Large intestine (tissue), 3 donors: ENCODE measurements at regions not wholly inside any gene's neighbourhood (a gene's known extent, or its start where the extent isn't known, plus 50 kb on each side); places are given as distances from the start of the nearest gene placed in this dataset.

Experiments used
- DNase-seq, 2 donors: peaks; one replicate each; pipeline versions ENCODE4 v3.0.0 to v3.0.0-alpha.2; 2013
- H3K27ac ChIP-seq: one replicate; pipeline ENCODE4 v1.5.1; 2013; ENCODE audit warnings: low read length
- H3K27me3 ChIP-seq: 2 replicates; pipeline ENCODE4 v1.6.1; 2013; ENCODE audit warnings: low read length; ENCODE audit not compliant: control insufficient read depth, insufficient read depth
- H3K36me3 ChIP-seq: 2 replicates; pipeline ENCODE4 v1.6.1; 2013; ENCODE audit warnings: low read length; ENCODE audit not compliant: control insufficient read depth, insufficient read depth
- H3K4me1 ChIP-seq: one replicate; pipeline ENCODE4 v1.6.1; 2013; ENCODE audit warnings: low read length; ENCODE audit not compliant: control insufficient read depth, insufficient read depth
- H3K4me3 ChIP-seq: one replicate; pipeline ENCODE4 v1.5.1; 2013; ENCODE audit warnings: low read length
- H3K9me3 ChIP-seq: one replicate; pipeline ENCODE4 v1.6.1; 2013; ENCODE audit warnings: mild to moderate bottlenecking, low read depth, low read length, moderate library complexity; ENCODE audit not compliant: control insufficient read depth
- WGBS: methylation state at CpG from one replicate; pipeline ENCODE4 v1.1.5; 2013; ENCODE audit warnings: low lambda C conversion rate; ENCODE audit not compliant: insufficient coverage; 5-methylcytosine and 5-hydroxymethylcytosine counted together

GRCh38 chr1:239706245-239706892 is 320.0 kb downstream of the CHRM3 start:
- no peaks in the 10 kb centered on the region for H3K36me3 ChIP-seq
- DNase-seq, result no peak
- H3K4me3 ChIP-seq, result no peak overlapping the region
- no peaks in the 10 kb centered on the region for H3K27me3 ChIP-seq
- no CpG with 5 or more reads among the region's 5 CpGs for WGBS
- H3K9me3 ChIP-seq, result no peaks in the 10 kb centered on the region
- no peak overlapping the region for H3K27ac ChIP-seq
- H3K4me1 ChIP-seq, result no peaks in the 10 kb centered on the region

- H3K27me3 ChIP-seq, result no peaks in the 10 kb centered on the region
- no peaks in the 10 kb centered on the region for H3K9me3 ChIP-seq
- no peak overlapping the region for H3K27ac ChIP-seq
- no peak for DNase-seq
- H3K4me3 ChIP-seq, result no peak overlapping the region
- H3K36me3 ChIP-seq, result no peaks in the 10 kb centered on the region
- no peaks in the 10 kb centered on the region for H3K4me1 ChIP-seq
These were observed 321.2 kb downstream of the CHRM3 start for GRCh38 chr1:239707615-239708014.

- Histone ChIP-seq H3K4me3 (no peak overlapping the region), H3K4me1 (no peaks in the 10 kb centered on the region), H3K27ac (no peak overlapping the region), H3K36me3 (no peaks in the 10 kb centered on the region), H3K27me3 (no peaks in the 10 kb centered on the region), H3K9me3 (no peaks in the 10 kb centered on the region)
- DNase-seq, result no peak
- WGBS, result 100% methylated on average over 1 of the region's 1 CpG
These were observed 322.3 kb downstream of the CHRM3 start for GRCh38 chr1:239708622-239709021.

GRCh38 chr1:239711768-239712167 is 325.4 kb downstream of the CHRM3 start:
- no peaks in the 10 kb centered on the region for H3K4me1 ChIP-seq
- no peaks in the 10 kb centered on the region for H3K9me3 ChIP-seq
- no peak overlapping the region for H3K27ac ChIP-seq
- DNase-seq, result no peak
- no peaks in the 10 kb centered on the region for H3K27me3 ChIP-seq
- no peak overlapping the region for H3K4me3 ChIP-seq
- no peaks in the 10 kb centered on the region for H3K36me3 ChIP-seq
- WGBS, result no CpG with 5 or more reads among the region's 1 CpG

GRCh38 chr1:239717097-239717917 is 330.9 kb downstream of the CHRM3 start:
- WGBS, result 80% methylated on average over 1 of the region's 8 CpGs
- Histone ChIP-seq H3K27me3 (no peaks in the 10 kb centered on the region), H3K4me3 (no peak overlapping the region), H3K27ac (no peak overlapping the region), H3K9me3 (no peaks in the 10 kb centered on the region), H3K36me3 (no peaks in the 10 kb centered on the region), H3K4me1 (no peaks in the 10 kb centered on the region)
- DNase-seq, result no peak

- H3K27me3 ChIP-seq, result no peaks in the 10 kb centered on the region
- no peaks in the 10 kb centered on the region for H3K4me1 ChIP-seq
- no peak for DNase-seq
- WGBS, result 100% methylated on average over 1 of the region's 1 CpG
- no peaks in the 10 kb centered on the region for H3K9me3 ChIP-seq
- H3K27ac ChIP-seq, result no peak overlapping the region
- no peaks in the 10 kb centered on the region for H3K36me3 ChIP-seq
- H3K4me3 ChIP-seq, result no peak overlapping the region
These were observed 331.5 kb downstream of the CHRM3 start for GRCh38 chr1:239717918-239718184.

DNA sequence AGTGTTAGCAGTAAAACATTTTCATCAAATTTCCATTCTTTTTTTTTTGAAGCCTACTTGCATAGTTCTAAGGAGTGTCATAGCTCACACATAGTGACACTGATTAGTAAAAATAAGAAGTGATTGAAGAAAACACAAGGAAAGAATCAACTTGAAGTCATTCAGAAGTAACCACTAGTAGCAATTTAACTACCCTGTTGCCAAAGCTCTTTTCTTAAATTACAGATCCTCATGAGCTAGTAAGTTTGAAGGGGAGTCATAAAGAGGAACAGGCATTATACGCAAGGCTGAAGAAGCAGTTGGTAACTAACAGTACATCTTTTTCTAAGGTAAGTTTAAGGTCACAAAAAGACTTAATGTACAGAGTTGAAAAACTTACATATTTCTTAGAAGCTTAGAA is 332.2 kb downstream of the CHRM3 start:
- H3K27me3 ChIP-seq, result no peaks in the 10 kb centered on the region
- DNase-seq, result no peak
- H3K36me3 ChIP-seq, result no peaks in the 10 kb centered on the region
- 100% methylated on average over 1 of the region's 1 CpG for WGBS
- no peak overlapping the region for H3K4me3 ChIP-seq
- H3K4me1 ChIP-seq, result no peaks in the 10 kb centered on the region
- no peak overlapping the region for H3K27ac ChIP-seq
- no peaks in the 10 kb centered on the region for H3K9me3 ChIP-seq

- no peak for DNase-seq
- Histone ChIP-seq H3K9me3 (no peaks in the 10 kb centered on the region), H3K4me1 (no peaks in the 10 kb centered on the region), H3K4me3 (no peak overlapping the region), H3K27me3 (no peaks in the 10 kb centered on the region), H3K27ac (no peak overlapping the region), H3K36me3 (no peaks in the 10 kb centered on the region)
- no CpG with 5 or more reads among the region's 6 CpGs for WGBS
These were observed 332.7 kb downstream of the CHRM3 start for GRCh38 chr1:239718997-239719628.

- DNase-seq, result peak in 1 of 2 donors; percentile 5
- Histone ChIP-seq H3K27ac (no peak overlapping the region), H3K4me3 (no peak overlapping the region), H3K36me3 (no peaks in the 10 kb centered on the region), H3K4me1 (no peaks in the 10 kb centered on the region), H3K27me3 (no peaks in the 10 kb centered on the region), H3K9me3 (no peaks in the 10 kb centered on the region)
- 81% methylated on average over 4 of the region's 11 CpGs for WGBS
These were observed 333.4 kb downstream of the CHRM3 start for GRCh38 chr1:239719642-239720258.

DNA sequence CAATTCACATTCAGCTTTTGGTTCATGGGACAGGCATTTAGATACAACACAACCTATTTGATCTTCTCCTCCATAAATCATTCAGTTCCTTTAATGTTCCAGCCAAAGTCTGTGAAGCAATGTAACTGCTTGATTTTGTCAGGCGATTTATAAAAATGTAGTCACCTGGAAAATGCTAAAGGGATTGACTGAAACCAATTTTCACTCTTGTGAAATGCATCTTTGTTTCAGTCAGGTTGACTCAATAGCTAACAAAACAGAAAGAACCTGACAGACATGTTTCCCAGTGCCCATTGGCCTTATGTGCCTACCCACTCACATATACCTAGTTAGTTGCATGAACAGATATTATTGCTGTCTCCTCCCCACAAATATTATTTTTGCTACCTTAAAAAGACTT is 335.7 kb downstream of the CHRM3 start:
- H3K4me1 ChIP-seq, result no peaks in the 10 kb centered on the region
- H3K9me3 ChIP-seq, result no peaks in the 10 kb centered on the region
- no peak overlapping the region for H3K27ac ChIP-seq
- H3K36me3 ChIP-seq, result no peaks in the 10 kb centered on the region
- whole genome bisulfite sequencing, result 100% methylated on average over 1 of the region's 1 CpG
- no peak for DNase-seq
- H3K27me3 ChIP-seq, result no peaks in the 10 kb centered on the region
- no peak overlapping the region for H3K4me3 ChIP-seq
